Liver (tissue), 7 donors: ENCODE measurements at regions not wholly inside any gene's neighbourhood (a gene's known extent, or its start where the extent isn't known, plus 50 kb on each side); places are given as distances from the start of the nearest gene placed in this dataset.

Experiments used
- DNase-seq: peaks from one replicate; pipeline ENCODE4 v3.0.0-alpha.2; 2017; ENCODE audit warnings: low spot score
- H3K27ac ChIP-seq, 2 donors: one replicate each; pipeline ENCODE4 v1.7.0; 2013; ENCODE audit warnings: inconsistent platforms in 2 of 2, low read length in 2 of 2, control low read depth in 1 of 2, low read depth in 1 of 2, mild to moderate bottlenecking in 1 of 2
- H3K27me3 ChIP-seq, 4 donors: one replicate each; pipeline versions ENCODE4 v1.6.1 to v1.7.0; 2013; ENCODE audit warnings: low read length in 3 of 4, inconsistent platforms in 1 of 4, mild to moderate bottlenecking in 1 of 4, moderate library complexity in 1 of 4; ENCODE audit not compliant: control insufficient read depth in 4 of 4, insufficient read depth in 4 of 4
- H3K36me3 ChIP-seq, 4 donors: one replicate each; pipeline versions ENCODE4 v1.6.1 to v1.7.0; 2013; ENCODE audit warnings: low read length in 3 of 4, mild to moderate bottlenecking in 3 of 4, low read depth in 1 of 4, moderate library complexity in 1 of 4; ENCODE audit not compliant: control insufficient read depth in 4 of 4, insufficient read depth in 3 of 4
- H3K4me1 ChIP-seq, 4 donors: one replicate each; pipeline versions ENCODE4 v1.6.1 to v1.7.0; 2013; ENCODE audit warnings: low read length in 3 of 4, mild to moderate bottlenecking in 3 of 4, moderate library complexity in 1 of 4; ENCODE audit not compliant: control insufficient read depth in 4 of 4, insufficient read depth in 4 of 4
- H3K4me3 ChIP-seq, 3 donors: one replicate each; pipeline versions ENCODE4 v1.6.1 to v1.7.0; 2013; ENCODE audit warnings: low read length in 3 of 3, control low read depth in 1 of 3, low read depth in 1 of 3, mild to moderate bottlenecking in 1 of 3
- H3K9ac ChIP-seq, 2 donors: one replicate each; pipeline ENCODE4 v1.7.0; 2013; ENCODE audit warnings: low read length in 2 of 2, mild to moderate bottlenecking in 2 of 2, moderate library complexity in 2 of 2, control low read depth in 1 of 2, low read depth in 1 of 2
- H3K9me3 ChIP-seq, 4 donors: one replicate each; pipeline versions ENCODE4 v1.6.1 to v1.7.0; 2013; ENCODE audit warnings: low read length in 3 of 4; ENCODE audit not compliant: control insufficient read depth in 4 of 4
- EGR1 ChIP-seq, 2 donors: IDR thresholded peaks; 2 replicates each; pipeline ENCODE4 v1.6.1; 2016 to 2018; ENCODE audit warnings: antibody characterized with exemption in 2 of 2, low read depth in 2 of 2
- FOXA1 ChIP-seq: IDR thresholded peaks from 2 replicates; pipeline ENCODE4 v1.6.1; 2016; ENCODE audit warnings: antibody characterized with exemption
- GABPA ChIP-seq, 2 donors: IDR thresholded peaks in 1 of 2; conservative IDR thresholded peaks in 1 of 2; 2 replicates each; pipeline ENCODE4 v1.6.1; 2016; ENCODE audit warnings: antibody characterized with exemption in 2 of 2, mild to moderate bottlenecking in 1 of 2, moderate library complexity in 1 of 2
- HNF4A ChIP-seq, 2 donors: conservative IDR thresholded peaks; 2 replicates each; pipeline ENCODE4 v1.6.1; 2016; ENCODE audit warnings: antibody characterized with exemption in 2 of 2, mild to moderate bottlenecking in 2 of 2
- JUND ChIP-seq, 2 donors: IDR thresholded peaks; 2 replicates each; pipeline ENCODE4 v1.6.1; 2016; ENCODE audit warnings: antibody characterized with exemption in 2 of 2
- NR2F2 ChIP-seq: IDR thresholded peaks from 2 replicates; pipeline ENCODE4 v1.6.1; 2016; ENCODE audit warnings: antibody characterized with exemption
- RAD21 ChIP-seq, 2 donors: IDR thresholded peaks; 2 replicates each; pipeline ENCODE4 v1.6.1; 2016; ENCODE audit warnings: antibody characterized with exemption in 2 of 2, mild to moderate bottlenecking in 2 of 2
- REST ChIP-seq: IDR thresholded peaks from 2 replicates; pipeline ENCODE4 v1.6.1; 2016; ENCODE audit warnings: antibody characterized with exemption, mild to moderate bottlenecking
- RXRA ChIP-seq, 2 donors: IDR thresholded peaks; 2 replicates each; pipeline ENCODE4 v1.6.1; 2017 to 2018; ENCODE audit warnings: antibody characterized with exemption in 2 of 2, mild to moderate bottlenecking in 1 of 2
- SP1 ChIP-seq: IDR thresholded peaks from 2 replicates; pipeline ENCODE4 v1.6.1; 2018; ENCODE audit warnings: antibody characterized with exemption, mild to moderate bottlenecking
- TAF1 ChIP-seq: conservative IDR thresholded peaks from 2 replicates; pipeline ENCODE4 v1.6.1; 2016; ENCODE audit warnings: antibody characterized with exemption, mild to moderate bottlenecking
- YY1 ChIP-seq: IDR thresholded peaks from 2 replicates; pipeline ENCODE4 v1.6.1; 2016; ENCODE audit warnings: antibody characterized with exemption, mild to moderate bottlenecking
- WGBS: extraction: QIAGEN DNeasy Blood & Tissue Kit; methylation state at CpG from one replicate; pipeline ENCODE4 v1.1.7; 2013; 5-methylcytosine and 5-hydroxymethylcytosine counted together
- TF ChIP-seq, protein P1 (sequence below): IDR thresholded peaks from 2 replicates; pipeline ENCODE4 v1.6.1; 2016; ENCODE audit warnings: antibody characterized with exemption
- TF ChIP-seq, protein P2 (sequence below): IDR thresholded peaks from 2 replicates; pipeline ENCODE4 v1.6.1; 2016; ENCODE audit warnings: antibody characterized with exemption
- donor health status: healthy.
- donor health status: healthy.
- donor health status: healthy.
- donor health status: healthy.

DNA sequence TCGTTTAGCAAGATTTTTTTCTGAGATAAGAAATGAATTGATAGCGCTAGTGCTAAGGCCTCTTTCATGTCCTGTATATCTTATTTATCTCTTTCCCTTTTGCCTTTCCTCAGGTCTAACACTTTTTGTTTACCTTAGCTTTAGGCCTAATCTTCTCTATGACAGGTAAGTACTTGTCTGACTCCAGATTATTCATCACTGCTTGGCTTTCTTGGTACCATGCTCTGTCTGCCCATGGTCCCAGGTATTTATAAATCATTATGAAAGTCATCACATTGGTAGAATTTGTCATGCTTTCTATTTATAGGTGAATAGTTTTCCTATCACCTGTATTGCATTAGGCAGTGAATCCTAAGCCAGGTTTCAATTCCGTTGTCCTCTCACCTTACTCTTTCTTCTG, 99.5 kb upstream of the CTSO start (continued):
- TF ChIP-seq, protein P1, sequence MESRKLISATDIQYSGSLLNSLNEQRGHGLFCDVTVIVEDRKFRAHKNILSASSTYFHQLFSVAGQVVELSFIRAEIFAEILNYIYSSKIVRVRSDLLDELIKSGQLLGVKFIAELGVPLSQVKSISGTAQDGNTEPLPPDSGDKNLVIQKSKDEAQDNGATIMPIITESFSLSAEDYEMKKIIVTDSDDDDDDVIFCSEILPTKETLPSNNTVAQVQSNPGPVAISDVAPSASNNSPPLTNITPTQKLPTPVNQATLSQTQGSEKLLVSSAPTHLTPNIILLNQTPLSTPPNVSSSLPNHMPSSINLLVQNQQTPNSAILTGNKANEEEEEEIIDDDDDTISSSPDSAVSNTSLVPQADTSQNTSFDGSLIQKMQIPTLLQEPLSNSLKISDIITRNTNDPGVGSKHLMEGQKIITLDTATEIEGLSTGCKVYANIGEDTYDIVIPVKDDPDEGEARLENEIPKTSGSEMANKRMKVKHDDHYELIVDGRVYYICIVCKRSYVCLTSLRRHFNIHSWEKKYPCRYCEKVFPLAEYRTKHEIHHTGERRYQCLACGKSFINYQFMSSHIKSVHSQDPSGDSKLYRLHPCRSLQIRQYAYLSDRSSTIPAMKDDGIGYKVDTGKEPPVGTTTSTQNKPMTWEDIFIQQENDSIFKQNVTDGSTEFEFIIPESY: no peak
- TF ChIP-seq, protein P2, sequence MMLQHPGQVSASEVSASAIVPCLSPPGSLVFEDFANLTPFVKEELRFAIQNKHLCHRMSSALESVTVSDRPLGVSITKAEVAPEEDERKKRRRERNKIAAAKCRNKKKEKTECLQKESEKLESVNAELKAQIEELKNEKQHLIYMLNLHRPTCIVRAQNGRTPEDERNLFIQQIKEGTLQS: no peak
- TF ChIP-seq SP1 (no peak), TAF1 (no peak)

GRCh38 chr4:156052116-156052515, 98.5 kb upstream of the CTSO start:
- H3K4me3 ChIP-seq: no peak overlapping the region
- TF ChIP-seq FOXA1 (no peak), YY1 (no peak), REST (no peak), RAD21 (IDR thresholded peaks at IDR 0.05) (no peak), EGR1 (IDR thresholded peaks at IDR 0.05; ENCODE audit: low read depth in 2 of 2) (no peak), NR2F2 (no peak), RXRA (IDR thresholded peaks at IDR 0.05) (no peak), HNF4A (conservative IDR thresholded peaks at IDR 0.05) (no peak), SP1 (no peak), JUND (IDR thresholded peaks at IDR 0.05) (no peak), GABPA (IDR thresholded peaks at IDR 0.05 in 1 of 2, conservative IDR thresholded peaks at IDR 0.05 in 1 of 2) (no peak), TAF1 (no peak)
- TF ChIP-seq, protein P1: no peak
- TF ChIP-seq, protein P2: no peak
- no peak overlapping the region for H3K27ac ChIP-seq
- H3K4me1 ChIP-seq: no peaks in the 10 kb centered on the region
- H3K27me3 ChIP-seq: no peaks in the 10 kb centered on the region
- no peaks in the 10 kb centered on the region for H3K36me3 ChIP-seq
- no peak for DNase-seq
- 83% methylated on average over 2 of the region's 2 CpGs for WGBS
- H3K9me3 ChIP-seq: no peaks in the 10 kb centered on the region
- H3K9ac ChIP-seq: no peak overlapping the region
